Erythroblast (primary cell): ENCODE measurements at regions not wholly inside any gene's neighbourhood (a gene's known extent, or its start where the extent isn't known, plus 50 kb on each side); places are given as distances from the start of the nearest gene placed in this dataset.

Source experiments
- GATA1 ChIP-seq: IDR thresholded peaks from 2 replicates; pipeline ENCODE4 v1.6.1; 2011; ENCODE audit warnings: low read depth, mild to moderate bottlenecking, control low read depth, low read length, moderate library complexity
- POLR2A ChIP-seq: IDR thresholded peaks from 2 replicates; pipeline ENCODE4 v1.6.1; 2011; ENCODE audit warnings: mild to moderate bottlenecking, low read length

DNA sequence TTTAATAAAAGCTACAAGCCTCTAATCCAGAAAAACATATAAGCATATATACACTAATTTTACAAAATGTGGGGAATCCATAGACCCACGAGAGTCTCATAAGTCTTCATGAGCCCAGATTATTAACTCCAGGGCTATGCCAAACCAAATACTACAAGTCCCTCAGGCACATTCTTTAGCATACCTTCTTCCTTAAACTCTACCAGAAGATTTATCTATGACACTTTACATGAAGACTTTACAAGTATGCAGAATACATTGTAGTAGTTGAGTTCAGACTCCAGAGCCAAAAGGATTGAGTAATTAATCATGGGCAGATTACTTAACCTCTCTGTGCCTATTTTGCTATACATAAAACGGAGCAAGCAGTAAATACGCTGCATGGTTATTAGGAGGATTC, 793.7 kb upstream of the ADGRL2 start:
- TF ChIP-seq GATA1: no peak
- TF ChIP-seq POLR2A: no peak
